GM19463 (cell line): ENCODE measurements at regions not wholly inside any gene's neighbourhood (a gene's known extent, or its start where the extent isn't known, plus 50 kb on each side); places are given as distances from the start of the nearest gene placed in this dataset.

Experiments used
- ATAC-seq: cut with Tn5 transposase; IDR thresholded peaks from one replicate; pipeline ENCODE4 v1.9.1; 2021; ENCODE audit warnings: mild to moderate bottlenecking, moderate library complexity; ENCODE audit not compliant: unreplicated experiment

- no peak for ATAC-seq
Measured at GRCh38 chr6:124877468-124877867, 84.8 kb upstream of the RNF217 start.

GRCh38 chr6:124879110-124879991 lies 82.9 kb upstream of the RNF217 start:
- ATAC-seq: no peak

GRCh38 chr6:124879992-124880355 lies 82.3 kb upstream of the RNF217 start:
- no peak for ATAC-seq

GRCh38 chr6:124881898-124882578 lies 80.2 kb upstream of the RNF217 start:
- ATAC-seq: peak; percentile 76

- ATAC-seq: peak; percentile 27
Measured at GRCh38 chr6:124882579-124883393, 79.5 kb upstream of the RNF217 start.

- ATAC-seq: no peak
Measured at GRCh38 chr6:124885171-124885570, 77.1 kb upstream of the RNF217 start.

GRCh38 chr6:124887872-124888580 lies 74.2 kb upstream of the RNF217 start:
- peak; percentile 22 for ATAC-seq

- peak; percentile 49 for ATAC-seq
Measured at GRCh38 chr6:124888581-124889371, 73.5 kb upstream of the RNF217 start.

- no peak for ATAC-seq
Measured at GRCh38 chr6:124901084-124901483, 61.2 kb upstream of the RNF217 start.

- no peak for ATAC-seq
Measured at GRCh38 chr6:124903797-124904196, 58.4 kb upstream of the RNF217 start.

- no peak for ATAC-seq
Measured at GRCh38 chr6:124907596-124907995, 54.6 kb upstream of the RNF217 start.
